Activated effector memory CD4-positive, alpha-beta T cell treated with Interleukin-2 at 50 U/mL for 16 hours (primary cell): ENCODE measurements at regions not wholly inside any gene's neighbourhood (a gene's known extent, or its start where the extent isn't known, plus 50 kb on each side); places are given as distances from the start of the nearest gene placed in this dataset.
"Not testable (repeated sequence)": the region's sequence is repeated elsewhere in the genome, so short reads cannot be mapped to it uniquely, and the experiment has no call there.

Source experiments
- DNase-seq: peaks from one replicate; pipeline ENCODE4 v3.0.0-alpha.2; 2020

- no peak for DNase-seq
Observed at GRCh38 chr2:82345910-82346309, 2041.4 kb upstream of the LRRTM1 start.

GRCh38 chr2:82344670-82345069 lies 2040.1 kb upstream of the LRRTM1 start:
- DNase-seq, result no peak

GRCh38 chr2:82342356-82342755 lies 2037.8 kb upstream of the LRRTM1 start:
- DNase-seq, result no peak

- no peak for DNase-seq
Observed at GRCh38 chr2:82340578-82341053, 2036.1 kb upstream of the LRRTM1 start.

GRCh38 chr2:82339805-82340204 lies 2035.3 kb upstream of the LRRTM1 start:
- no peak for DNase-seq

- DNase-seq, result no peak
Observed at GRCh38 chr2:82333697-82334096, 2029.1 kb upstream of the LRRTM1 start.

GRCh38 chr2:82330155-82330554 lies 2025.6 kb upstream of the LRRTM1 start:
- DNase-seq, result no peak

GRCh38 chr2:82326180-82326767 lies 2021.7 kb upstream of the LRRTM1 start:
- DNase-seq, result not testable (repeated sequence)

GRCh38 chr2:82320296-82320695 lies 2015.7 kb upstream of the LRRTM1 start:
- no peak for DNase-seq

GRCh38 chr2:82317012-82317411 lies 2012.5 kb upstream of the LRRTM1 start:
- DNase-seq, result no peak

GRCh38 chr2:82316586-82316985 lies 2012.0 kb upstream of the LRRTM1 start:
- no peak for DNase-seq

GRCh38 chr2:82314836-82315472 lies 2010.4 kb upstream of the LRRTM1 start:
- no peak for DNase-seq

GRCh38 chr2:82307511-82307910 lies 2003.0 kb upstream of the LRRTM1 start:
- DNase-seq, result no peak

- DNase-seq, result no peak
Observed at GRCh38 chr2:82301506-82301905, 1997.0 kb upstream of the LRRTM1 start.

- no peak for DNase-seq
Observed at GRCh38 chr2:82289446-82289845, 1984.9 kb upstream of the LRRTM1 start.

- DNase-seq, result no peak
Observed at GRCh38 chr2:82283075-82283474, 1978.5 kb upstream of the LRRTM1 start.

GRCh38 chr2:82282111-82282882 lies 1977.7 kb upstream of the LRRTM1 start:
- DNase-seq, result no peak

GRCh38 chr2:82279367-82279766 lies 1974.8 kb upstream of the LRRTM1 start:
- DNase-seq, result no peak

- DNase-seq, result no peak
Observed at GRCh38 chr2:82278416-82278815, 1973.9 kb upstream of the LRRTM1 start.

GRCh38 chr2:82275599-82275998 lies 1971.0 kb upstream of the LRRTM1 start:
- DNase-seq, result no peak

- DNase-seq, result no peak
Observed at GRCh38 chr2:82268446-82268845, 1963.9 kb upstream of the LRRTM1 start.

GRCh38 chr2:82260521-82260920 lies 1956.0 kb upstream of the LRRTM1 start:
- DNase-seq, result no peak

GRCh38 chr2:82259551-82259950 lies 1955.0 kb upstream of the LRRTM1 start:
- DNase-seq, result no peak
